ENCODE measurements at regions not wholly inside any gene's neighbourhood (a gene's known extent, or its start where the extent isn't known, plus 50 kb on each side); places are given as distances from the start of the nearest gene placed in this dataset.

DNA sequence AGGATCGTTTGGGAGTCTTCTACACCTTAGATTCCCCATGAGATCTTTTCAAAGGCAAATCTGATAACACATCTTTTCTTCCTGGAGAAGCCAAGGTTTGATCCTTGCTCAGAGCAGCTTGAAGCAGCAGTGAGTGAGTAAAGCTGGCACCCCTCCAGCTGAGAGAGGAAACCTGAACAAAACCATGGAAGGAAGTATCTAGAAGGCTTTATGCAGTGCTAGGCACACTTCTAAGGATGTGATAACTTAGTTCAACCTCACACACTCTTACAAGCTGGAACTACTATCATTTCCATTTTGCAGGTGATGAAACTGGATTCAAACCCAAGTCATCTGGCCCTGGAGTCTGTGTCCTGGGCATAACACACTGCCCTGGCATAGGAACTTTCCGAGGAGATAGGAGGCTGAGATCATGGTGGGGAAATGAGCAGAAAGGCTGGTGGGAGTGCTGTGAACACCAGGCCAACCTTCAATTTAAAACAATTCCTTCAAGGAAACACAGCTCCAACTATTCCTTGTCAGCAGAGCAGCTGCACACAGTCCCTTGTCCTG, 71.2 kb downstream of the CTAGE1 start:
- no peak for TF ChIP-seq POLR2AphosphoS5 (IDR thresholded peaks at IDR 0.05)
- TF ChIP-seq, protein P1, sequence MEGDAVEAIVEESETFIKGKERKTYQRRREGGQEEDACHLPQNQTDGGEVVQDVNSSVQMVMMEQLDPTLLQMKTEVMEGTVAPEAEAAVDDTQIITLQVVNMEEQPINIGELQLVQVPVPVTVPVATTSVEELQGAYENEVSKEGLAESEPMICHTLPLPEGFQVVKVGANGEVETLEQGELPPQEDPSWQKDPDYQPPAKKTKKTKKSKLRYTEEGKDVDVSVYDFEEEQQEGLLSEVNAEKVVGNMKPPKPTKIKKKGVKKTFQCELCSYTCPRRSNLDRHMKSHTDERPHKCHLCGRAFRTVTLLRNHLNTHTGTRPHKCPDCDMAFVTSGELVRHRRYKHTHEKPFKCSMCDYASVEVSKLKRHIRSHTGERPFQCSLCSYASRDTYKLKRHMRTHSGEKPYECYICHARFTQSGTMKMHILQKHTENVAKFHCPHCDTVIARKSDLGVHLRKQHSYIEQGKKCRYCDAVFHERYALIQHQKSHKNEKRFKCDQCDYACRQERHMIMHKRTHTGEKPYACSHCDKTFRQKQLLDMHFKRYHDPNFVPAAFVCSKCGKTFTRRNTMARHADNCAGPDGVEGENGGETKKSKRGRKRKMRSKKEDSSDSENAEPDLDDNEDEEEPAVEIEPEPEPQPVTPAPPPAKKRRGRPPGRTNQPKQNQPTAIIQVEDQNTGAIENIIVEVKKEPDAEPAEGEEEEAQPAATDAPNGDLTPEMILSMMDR (IDR thresholded peaks at IDR 0.05): no peak
- TF ChIP-seq POLR2A (IDR thresholded peaks at IDR 0.05): no peak
- TF ChIP-seq EP300 (IDR thresholded peaks at IDR 0.05): no peak
